Omental fat pad (tissue), 3 donors: ENCODE measurements at regions not wholly inside any gene's neighbourhood (a gene's known extent, or its start where the extent isn't known, plus 50 kb on each side); places are given as distances from the start of the nearest gene placed in this dataset.
"Not testable (repeated sequence)": the region's sequence is repeated elsewhere in the genome, so short reads cannot be mapped to it uniquely, and the experiment has no call there.

Experiments used
- ATAC-seq: fragments of 150-250 bp; one replicate; pipeline ENCODE4 v1.9.1; 2016; ENCODE audit warnings: mild to moderate bottlenecking, moderate library complexity; ENCODE audit not compliant: low FRiP score
- DNase-seq: peaks from one replicate; pipeline ENCODE4 v3.0.0-alpha.2; 2019; ENCODE audit warnings: low spot score
- CTCF ChIP-seq, 3 donors: fragments of 450-650 bp; IDR thresholded peaks; one replicate each; pipeline ENCODE4 v1.5.1; 2016 to 2017; ENCODE audit warnings: antibody characterized with exemption in 3 of 3, mild to moderate bottlenecking in 3 of 3, moderate library complexity in 2 of 3

- no peak for ATAC-seq
- DNase-seq, result no peak
- no peak for TF ChIP-seq CTCF (IDR thresholded peaks at IDR 0.05)
Measured at GRCh38 chr6:86516087-86516486, 421.2 kb upstream of the HTR1E start.

DNA sequence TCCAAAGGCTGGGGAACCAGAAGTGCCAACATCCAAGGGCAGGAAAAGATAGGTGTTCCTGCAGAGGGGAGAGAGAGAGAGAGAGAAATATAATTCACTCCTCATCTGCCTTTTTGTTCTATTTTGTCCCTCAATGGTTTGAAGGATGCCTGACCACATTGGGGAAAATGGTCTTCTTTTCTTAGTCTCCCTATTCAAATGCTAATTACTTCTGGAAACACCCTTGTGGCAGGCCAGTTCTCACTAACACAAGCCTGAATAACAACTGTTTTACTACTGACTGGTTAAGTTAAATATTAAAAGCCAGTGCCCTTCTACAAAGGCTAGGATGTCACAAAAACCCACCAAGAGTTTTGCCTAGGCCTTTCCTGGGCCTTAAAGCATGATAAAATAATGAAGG, 425.4 kb upstream of the HTR1E start:
- DNase-seq (no peak), ATAC-seq (no peak)
- no peak for TF ChIP-seq CTCF (IDR thresholded peaks at IDR 0.05)

DNA sequence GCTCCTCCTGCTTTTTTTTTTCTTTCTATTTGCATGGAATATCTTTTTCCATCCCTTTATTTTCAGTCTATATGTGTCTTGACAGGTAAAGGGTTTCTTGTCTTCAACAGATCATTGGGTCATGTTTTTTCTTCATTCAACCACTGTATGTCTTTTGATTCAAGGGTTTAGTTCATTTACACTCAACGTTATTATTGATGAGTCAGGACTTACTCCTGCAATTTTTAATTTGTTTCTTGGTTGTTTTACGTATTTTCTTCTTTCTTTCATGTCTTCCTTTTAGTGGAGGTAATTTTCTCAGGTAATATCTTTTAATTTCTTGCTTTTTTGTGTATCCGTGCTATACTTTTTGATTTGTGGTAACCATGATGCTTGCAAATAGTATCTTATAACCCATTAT, 429.1 kb upstream of the HTR1E start:
- no peak for DNase-seq
- no peak for TF ChIP-seq CTCF (IDR thresholded peaks at IDR 0.05)
- no peak for ATAC-seq

- ATAC-seq, result no peak
- DNase-seq, result no peak
- no peak for TF ChIP-seq CTCF (IDR thresholded peaks at IDR 0.05)
Measured at GRCh38 chr6:86502497-86502896, 434.8 kb upstream of the HTR1E start.

- DNase-seq (no peak), ATAC-seq (no peak)
- TF ChIP-seq CTCF (IDR thresholded peaks at IDR 0.05), result no peak
Measured at GRCh38 chr6:86500035-86500434, 437.3 kb upstream of the HTR1E start.

DNA sequence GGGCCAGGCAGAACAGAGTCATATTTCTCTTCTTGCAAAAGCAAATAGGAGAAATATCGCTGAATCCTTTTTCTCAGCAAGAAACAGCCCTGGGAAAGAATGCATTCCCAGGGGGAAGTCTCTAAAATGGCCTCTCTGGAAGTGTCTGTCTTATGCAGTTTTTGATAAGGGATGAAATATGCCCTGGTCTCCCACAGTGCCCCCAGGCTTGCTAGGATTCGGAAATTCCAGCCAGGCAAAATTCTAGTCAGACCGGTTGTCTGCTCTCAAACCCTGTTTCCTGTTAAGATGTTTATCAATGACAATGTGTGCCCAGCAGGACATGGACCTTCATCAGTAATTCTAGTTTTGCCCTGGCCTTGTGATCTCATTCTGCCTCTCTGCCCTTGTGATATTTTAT, 448.3 kb upstream of the HTR1E start:
- not testable (repeated sequence) for ATAC-seq, DNase-seq

DNA sequence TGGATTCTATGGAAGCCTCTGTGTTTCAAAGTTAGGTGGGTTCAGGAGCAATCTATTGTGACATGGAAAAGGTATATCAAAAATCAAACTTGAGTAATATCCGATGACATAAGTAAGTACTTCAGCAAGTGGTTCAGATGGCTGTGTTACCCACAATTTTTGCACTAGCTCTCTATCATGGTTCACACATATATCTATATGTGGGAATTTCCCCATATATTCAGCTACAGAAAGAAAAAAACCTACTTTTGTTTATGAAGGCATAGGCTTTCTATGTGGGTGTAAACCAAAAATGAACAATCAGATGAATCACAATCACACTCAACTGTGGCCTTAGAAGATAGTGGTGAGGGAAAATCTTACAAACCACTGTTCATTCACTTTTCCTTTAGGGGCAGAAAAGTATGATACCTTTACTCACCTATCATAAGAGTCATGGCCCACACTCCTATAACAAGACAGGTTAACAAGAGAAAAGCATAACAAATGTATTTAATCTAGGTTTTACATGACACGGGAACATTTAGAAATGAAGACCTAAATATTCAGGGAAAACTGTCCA, 449.6 kb upstream of the HTR1E start:
- ATAC-seq, result no peak
- no peak for TF ChIP-seq CTCF (IDR thresholded peaks at IDR 0.05)
- no peak for DNase-seq

- ATAC-seq, DNase-seq: not testable (repeated sequence)
Measured at GRCh38 chr6:86478316-86478715, 459.0 kb upstream of the HTR1E start.
